WI38 (cell line): ENCODE measurements at regions not wholly inside any gene's neighbourhood (a gene's known extent, or its start where the extent isn't known, plus 50 kb on each side); places are given as distances from the start of the nearest gene placed in this dataset.

Source experiments
- H3K4me3 ChIP-seq: 2 replicates; pipeline ENCODE4 v1.5.1; 2011; ENCODE audit warnings: low read depth, mild to moderate bottlenecking, control low read depth, low read length
- TF ChIP-seq, protein P1 (sequence below): IDR thresholded peaks from 2 replicates; pipeline ENCODE4 v1.5.1; 2012; ENCODE audit warnings: low read depth, mild to moderate bottlenecking, control low read depth, low read length

DNA sequence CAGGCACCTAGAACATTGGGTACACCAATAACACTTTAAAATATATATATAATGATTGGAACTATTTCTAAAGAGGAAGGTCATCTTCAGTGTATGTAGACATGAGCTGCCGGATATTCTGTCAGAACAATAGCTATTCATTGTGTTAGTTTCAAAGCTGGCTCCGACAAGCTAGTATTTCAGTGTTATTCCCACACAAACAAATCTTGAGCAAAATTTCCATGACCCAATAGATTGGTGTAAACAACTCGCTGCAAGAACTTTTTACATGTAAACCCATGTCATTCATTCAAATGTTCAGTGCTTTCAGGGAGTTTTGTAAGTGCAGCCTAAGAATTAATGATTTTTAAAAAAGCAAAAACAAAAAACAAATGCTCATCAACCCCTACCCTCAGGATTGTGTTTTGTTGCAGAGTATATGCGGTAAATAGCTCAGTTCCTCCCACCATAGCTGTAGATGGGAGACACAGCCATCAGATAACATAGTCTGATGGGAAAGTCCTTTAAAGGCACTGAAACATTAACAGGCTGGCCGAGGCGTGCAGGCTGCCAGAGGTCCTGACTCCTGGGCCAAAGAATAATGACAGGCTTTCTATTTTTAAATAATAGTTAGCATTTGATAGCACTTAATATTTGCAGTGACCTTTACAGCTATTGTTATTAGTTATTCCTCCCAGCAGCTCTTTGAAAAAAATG lies 150.3 kb upstream of the ARHGAP5 start:
- no peak overlapping the region for H3K4me3 ChIP-seq
- TF ChIP-seq, protein P1, sequence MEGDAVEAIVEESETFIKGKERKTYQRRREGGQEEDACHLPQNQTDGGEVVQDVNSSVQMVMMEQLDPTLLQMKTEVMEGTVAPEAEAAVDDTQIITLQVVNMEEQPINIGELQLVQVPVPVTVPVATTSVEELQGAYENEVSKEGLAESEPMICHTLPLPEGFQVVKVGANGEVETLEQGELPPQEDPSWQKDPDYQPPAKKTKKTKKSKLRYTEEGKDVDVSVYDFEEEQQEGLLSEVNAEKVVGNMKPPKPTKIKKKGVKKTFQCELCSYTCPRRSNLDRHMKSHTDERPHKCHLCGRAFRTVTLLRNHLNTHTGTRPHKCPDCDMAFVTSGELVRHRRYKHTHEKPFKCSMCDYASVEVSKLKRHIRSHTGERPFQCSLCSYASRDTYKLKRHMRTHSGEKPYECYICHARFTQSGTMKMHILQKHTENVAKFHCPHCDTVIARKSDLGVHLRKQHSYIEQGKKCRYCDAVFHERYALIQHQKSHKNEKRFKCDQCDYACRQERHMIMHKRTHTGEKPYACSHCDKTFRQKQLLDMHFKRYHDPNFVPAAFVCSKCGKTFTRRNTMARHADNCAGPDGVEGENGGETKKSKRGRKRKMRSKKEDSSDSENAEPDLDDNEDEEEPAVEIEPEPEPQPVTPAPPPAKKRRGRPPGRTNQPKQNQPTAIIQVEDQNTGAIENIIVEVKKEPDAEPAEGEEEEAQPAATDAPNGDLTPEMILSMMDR: no peak

DNA sequence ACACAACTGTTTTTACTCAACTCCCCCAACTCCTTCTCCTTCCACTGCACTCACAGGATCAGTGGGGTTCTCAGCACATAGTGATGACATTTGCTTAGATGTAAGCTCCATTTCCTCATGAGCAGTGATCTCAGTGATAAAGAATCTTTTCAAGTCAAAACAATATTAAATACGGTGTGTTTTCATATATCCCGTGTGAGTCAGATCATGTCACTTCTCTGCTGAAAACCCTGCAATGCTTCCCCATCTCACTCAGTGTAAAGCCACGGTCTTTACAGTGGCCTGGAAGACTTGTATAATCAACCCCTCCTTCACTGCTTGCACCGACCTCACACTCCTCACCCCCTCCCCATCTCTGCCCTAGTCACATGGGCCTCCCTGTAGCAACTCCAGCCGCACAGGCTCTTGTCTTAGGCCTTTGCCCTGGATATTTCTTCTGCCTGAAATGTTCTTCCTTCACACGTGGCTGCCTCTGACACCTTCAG lies 149.7 kb upstream of the ARHGAP5 start:
- TF ChIP-seq, protein P1: no peak
- no peak overlapping the region for H3K4me3 ChIP-seq

DNA sequence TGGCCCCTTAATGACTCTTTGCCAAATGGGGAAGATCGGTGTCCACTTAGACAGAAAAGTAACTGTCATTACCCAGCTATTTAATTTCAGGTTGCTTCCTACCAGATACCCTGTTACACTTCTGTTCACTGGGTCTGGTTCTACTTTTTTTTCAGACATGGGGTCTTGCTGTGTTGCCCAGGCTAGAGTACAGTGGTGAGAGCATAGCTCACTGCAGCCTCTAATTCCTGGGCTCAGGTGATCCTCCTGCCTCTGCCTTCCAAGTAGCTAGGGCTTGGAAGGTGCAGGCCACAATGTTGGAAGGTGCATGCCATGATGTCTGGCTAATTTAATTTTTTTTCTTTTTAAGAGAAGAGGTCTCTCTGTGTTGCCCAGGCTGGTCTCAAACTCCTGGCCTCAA lies 147.0 kb upstream of the ARHGAP5 start:
- TF ChIP-seq, protein P1: no peak

DNA sequence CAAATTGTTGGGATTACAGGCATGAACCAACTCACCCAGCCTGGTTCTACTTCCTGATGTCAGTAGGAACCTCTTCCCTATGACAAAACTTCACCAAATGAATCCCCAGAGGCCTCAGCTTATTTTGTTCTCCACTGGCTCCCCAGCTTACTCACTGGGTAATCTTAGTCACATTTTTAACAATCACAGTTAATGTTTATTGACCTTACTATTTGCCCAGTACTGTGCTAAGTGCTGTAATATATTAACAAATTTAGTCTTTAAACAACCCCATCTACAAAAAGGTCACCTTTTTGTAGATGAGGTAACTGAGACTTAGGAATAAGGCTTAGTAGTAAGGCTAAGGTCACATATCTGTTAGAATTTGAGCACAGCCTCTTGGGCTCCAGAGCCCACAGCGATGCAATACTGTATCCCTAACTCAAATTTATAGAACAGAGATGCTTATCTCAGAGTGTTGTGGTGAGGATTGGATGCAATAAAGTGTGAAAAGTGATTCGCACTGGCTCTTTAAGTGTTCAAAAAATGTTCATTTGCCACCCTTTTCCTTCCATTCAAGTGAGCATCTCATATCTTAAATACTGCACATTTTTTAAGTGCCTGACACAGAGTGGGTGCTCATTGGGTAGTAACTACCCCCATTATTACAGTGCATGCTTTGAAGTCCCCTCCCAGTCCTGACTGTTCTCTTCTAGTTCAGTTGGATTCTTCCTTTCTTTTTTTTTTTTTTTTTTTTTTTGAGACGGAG lies 146.4 kb upstream of the ARHGAP5 start:
- H3K4me3 ChIP-seq: no peak overlapping the region
- TF ChIP-seq, protein P1: no peak

More for the DNA sequence above, 147.0 kb upstream of the ARHGAP5 start:
- no peak overlapping the region for H3K4me3 ChIP-seq

DNA sequence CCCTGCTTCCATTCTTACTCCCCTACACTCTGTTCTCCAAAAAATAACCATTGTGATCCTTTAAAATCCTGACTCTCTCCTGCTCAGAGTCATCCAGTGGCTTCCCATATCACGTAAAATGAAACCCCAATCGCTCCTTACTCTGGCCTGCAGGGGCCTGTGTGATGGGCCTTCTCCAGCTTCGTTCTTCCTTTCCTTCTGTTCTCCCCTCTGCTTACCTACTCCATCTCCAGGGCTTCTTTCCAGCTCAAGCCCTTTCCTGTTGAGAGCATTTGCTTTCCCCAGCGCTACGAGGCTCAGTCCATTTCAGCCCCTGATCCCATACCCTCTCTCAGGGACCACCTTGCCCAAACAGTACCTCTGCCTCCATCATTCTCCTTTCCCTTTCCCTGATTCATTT lies 144.4 kb upstream of the ARHGAP5 start:
- TF ChIP-seq, protein P1: no peak
- H3K4me3 ChIP-seq: no peak overlapping the region

DNA sequence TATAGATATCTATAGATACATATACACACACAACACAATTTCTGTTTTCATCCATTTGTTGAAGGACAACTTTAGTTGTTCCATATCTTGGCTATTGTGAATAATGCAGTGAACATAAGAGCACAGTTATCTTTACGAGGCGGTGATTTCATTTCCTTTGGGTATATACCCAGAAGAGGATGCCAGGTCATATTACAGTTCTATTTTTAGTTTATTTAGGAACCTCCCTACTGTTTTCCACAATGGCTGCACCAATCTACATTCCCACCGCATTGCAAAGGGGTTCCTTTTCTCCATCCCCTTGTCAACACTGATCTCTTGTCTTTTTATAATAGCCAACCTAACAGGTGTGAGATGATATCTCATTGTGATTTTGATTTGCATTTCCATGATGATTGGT lies 143.4 kb upstream of the ARHGAP5 start:
- no peak overlapping the region for H3K4me3 ChIP-seq
- TF ChIP-seq, protein P1: no peak

DNA sequence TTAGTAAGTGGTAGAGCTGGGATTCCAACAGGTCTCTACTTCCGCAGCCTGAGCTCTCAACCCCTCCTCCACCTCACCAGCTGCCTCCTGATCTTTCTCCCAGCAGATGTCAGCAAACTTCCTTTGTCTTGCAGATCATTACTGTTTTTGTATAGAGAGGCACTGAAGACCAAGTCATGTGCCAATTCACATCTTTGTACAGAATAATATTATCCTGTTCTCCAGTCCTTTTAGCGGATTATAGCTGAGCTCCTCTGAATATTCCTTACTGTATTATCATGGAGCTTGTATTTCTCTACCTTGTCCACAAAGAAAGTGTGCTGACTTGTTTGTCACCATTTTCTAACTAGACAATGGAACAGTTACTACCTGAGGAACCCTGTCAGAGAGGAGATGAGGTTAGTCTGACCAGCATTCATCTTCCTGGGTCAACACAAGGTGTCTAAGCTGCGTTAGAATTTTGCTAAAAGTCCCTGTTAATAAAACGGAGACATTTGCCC lies 142.3 kb upstream of the ARHGAP5 start:
- TF ChIP-seq, protein P1: no peak

More for the DNA sequence above, 142.3 kb upstream of the ARHGAP5 start:
- H3K4me3 ChIP-seq: no peak overlapping the region
